GM19468 (cell line): ENCODE measurements at regions not wholly inside any gene's neighbourhood (a gene's known extent, or its start where the extent isn't known, plus 50 kb on each side); places are given as distances from the start of the nearest gene placed in this dataset.

Experiments used
- ATAC-seq: cut with Tn5 transposase; IDR thresholded peaks from one replicate; pipeline ENCODE4 v1.9.1; 2021; ENCODE audit warnings: mild to moderate bottlenecking, moderate library complexity, moderate number of reproducible peaks; ENCODE audit not compliant: unreplicated experiment; ENCODE audit errors: extremely low read depth

- no peak for ATAC-seq
These were observed 357.1 kb downstream of the EN1 start for GRCh38 chr2:118490330-118490729.

- no peak for ATAC-seq
These were observed 357.6 kb downstream of the EN1 start for GRCh38 chr2:118489712-118490299.

- no peak for ATAC-seq
These were observed 366.1 kb downstream of the EN1 start for GRCh38 chr2:118481299-118481698.

GRCh38 chr2:118479020-118479419 lies 368.4 kb downstream of the EN1 start:
- no peak for ATAC-seq

GRCh38 chr2:118477111-118477862 lies 370.2 kb downstream of the EN1 start:
- ATAC-seq = no peak

GRCh38 chr2:118475622-118476205 lies 371.7 kb downstream of the EN1 start:
- no peak for ATAC-seq

- no peak for ATAC-seq
These were observed 372.9 kb downstream of the EN1 start for GRCh38 chr2:118474541-118474920.

- no peak for ATAC-seq
These were observed 373.5 kb downstream of the EN1 start for GRCh38 chr2:118473846-118474540.

GRCh38 chr2:118473241-118473640 lies 374.2 kb downstream of the EN1 start:
- no peak for ATAC-seq

- ATAC-seq = no peak
These were observed 377.2 kb downstream of the EN1 start for GRCh38 chr2:118470297-118470696.

GRCh38 chr2:118469103-118469502 lies 378.3 kb downstream of the EN1 start:
- no peak for ATAC-seq

- no peak for ATAC-seq
These were observed 376.4 kb downstream of the INSIG2 start for GRCh38 chr2:118464546-118465265.

GRCh38 chr2:118464046-118464445 lies 375.8 kb downstream of the INSIG2 start:
- ATAC-seq = no peak

GRCh38 chr2:118460425-118460824 lies 372.2 kb downstream of the INSIG2 start:
- ATAC-seq = no peak

- ATAC-seq = no peak
These were observed 371.2 kb downstream of the INSIG2 start for GRCh38 chr2:118459426-118459825.

- ATAC-seq = no peak
These were observed 369.7 kb downstream of the INSIG2 start for GRCh38 chr2:118457951-118458350.

GRCh38 chr2:118449401-118449800 lies 361.1 kb downstream of the INSIG2 start:
- no peak for ATAC-seq

- no peak for ATAC-seq
These were observed 355.3 kb downstream of the INSIG2 start for GRCh38 chr2:118443596-118443995.

- ATAC-seq = no peak
These were observed 354.8 kb downstream of the INSIG2 start for GRCh38 chr2:118442996-118443553.

GRCh38 chr2:118442046-118442445 lies 353.8 kb downstream of the INSIG2 start:
- no peak for ATAC-seq
